Stomach (tissue), 8 donors: ENCODE measurements at regions not wholly inside any gene's neighbourhood (a gene's known extent, or its start where the extent isn't known, plus 50 kb on each side); places are given as distances from the start of the nearest gene placed in this dataset.

ENCODE experiments used
- DNase-seq, 2 donors: peaks; one replicate each; pipeline versions ENCODE4 v3.0.0 to v3.0.0-alpha.2; 2013 to 2019
- H3K27ac ChIP-seq, 5 donors: fragments of 200-600 bp in 4 of 5; sonication (generic) in 4 of 5; one replicate each; pipeline ENCODE4 v1.5.1; 2013 to 2019; ENCODE audit warnings: mild to moderate bottlenecking in 1 of 5, moderate library complexity in 1 of 5
- H3K27me3 ChIP-seq, 3 donors: fragments of 200-600 bp; sonication (generic); one replicate each; pipeline ENCODE4 v1.5.1; 2017 to 2019; ENCODE audit warnings: mixed run types in 1 of 3
- H3K36me3 ChIP-seq, 4 donors: fragments of 200-600 bp; sonication (generic); 1 replicate in 3 of 4; 2 replicates in 1 of 4; pipeline ENCODE4 v1.5.1; 2016 to 2019
- H3K4me1 ChIP-seq, 4 donors: fragments of 200-600 bp; sonication (generic); one replicate each; pipeline ENCODE4 v1.5.1; 2016 to 2019
- H3K4me3 ChIP-seq, 4 donors: fragments of 200-600 bp; sonication (generic) in 3 of 4; one replicate each; pipeline ENCODE4 v1.5.1; 2016 to 2019; ENCODE audit warnings: mild to moderate bottlenecking in 1 of 4
- H3K9me3 ChIP-seq, 4 donors: fragments of 200-600 bp; sonication (generic); one replicate each; pipeline ENCODE4 v1.5.1; 2016 to 2019
- CTCF ChIP-seq, 7 experiments: fragments of 450-650 bp in 4 of 7; fragments of 200-600 bp in 3 of 7; sonication (generic) in 3 of 7; IDR thresholded peaks; one replicate each; pipeline ENCODE4 v1.5.1; 2016 to 2019; ENCODE audit warnings: antibody characterized with exemption in 7 of 7, control low read depth in 2 of 7, mild to moderate bottlenecking in 1 of 7
- EP300 ChIP-seq: sonication (generic); formaldehyde crosslinking; IDR thresholded peaks from one replicate; pipeline ENCODE4 v1.6.1; 2017; ENCODE audit warnings: antibody characterized with exemption
- POLR2A ChIP-seq, 4 donors: fragments of 450-650 bp; IDR thresholded peaks; one replicate each; pipeline ENCODE4 v1.6.1; 2016; ENCODE audit warnings: antibody characterized with exemption in 4 of 4, control low read depth in 2 of 4, mild to moderate bottlenecking in 1 of 4, moderate library complexity in 1 of 4
- POLR2AphosphoS5 ChIP-seq, 3 donors: sonication (generic); formaldehyde crosslinking; IDR thresholded peaks; one replicate each; pipeline ENCODE4 v1.6.1; 2016; ENCODE audit warnings: antibody characterized with exemption in 3 of 3
- WGBS, 5 donors: extraction: QIAGEN DNeasy Blood & Tissue Kit in 3 of 5; methylation state at CpG; one replicate each; pipeline versions ENCODE4 v1.1.5 to v1.1.7; 2013 to 2018; 5-methylcytosine and 5-hydroxymethylcytosine counted together
- intact Hi-C: fragments of 100-400 bp; cut with DNase I; formaldehyde crosslinking; loops from one replicate; pipeline ENCODE4 v1.15.1; 2023; ENCODE audit warnings: low total_unique reads
- donor health status: healthy with polysubstance abuse.
- donor health status: Bipolar disorder and iron deficiency.
- donor health status: healthy.

GRCh38 chr3:177681156-177681555 lies 483.9 kb upstream of the TBL1XR1 start:
- H3K36me3 ChIP-seq: no peaks in the 10 kb centered on the region
- no peak overlapping the region for H3K27ac ChIP-seq
- DNase-seq: no peak
- H3K4me3 ChIP-seq: no peak overlapping the region
- intact Hi-C loops: no loop called here
- TF ChIP-seq EP300: no peak
- TF ChIP-seq POLR2AphosphoS5 (IDR thresholded peaks at IDR 0.05): no peak
- no peak for TF ChIP-seq POLR2A (IDR thresholded peaks at IDR 0.05)
- H3K27me3 ChIP-seq: no peaks in the 10 kb centered on the region
- H3K9me3 ChIP-seq: no peaks in the 10 kb centered on the region
- peaks cover 0 to 24% (median 11%) of the 10 kb centered on the region in 4 donors for H3K4me1 ChIP-seq

GRCh38 chr3:177681852-177682251 lies 484.6 kb upstream of the TBL1XR1 start:
- TF ChIP-seq EP300 (no peak), POLR2AphosphoS5 (IDR thresholded peaks at IDR 0.05) (no peak), CTCF (IDR thresholded peaks at IDR 0.05) (no peak), POLR2A (IDR thresholded peaks at IDR 0.05) (no peak)
- no peaks in the 10 kb centered on the region for H3K27me3 ChIP-seq
- H3K9me3 ChIP-seq: no peaks in the 10 kb centered on the region
- intact Hi-C loops: no loop called here
- no peak overlapping the region for H3K27ac ChIP-seq
- DNase-seq: no peak
- no peaks in the 10 kb centered on the region for H3K36me3 ChIP-seq
- 55 to 92% (median 87%) methylated on average over 2 of the region's 2 CpGs for WGBS, 5 donors
- no peak overlapping the region for H3K4me3 ChIP-seq
- peaks cover 0 to 17% (median 8%) of the 10 kb centered on the region in 4 donors for H3K4me1 ChIP-seq

- Histone ChIP-seq H3K9me3 (no peaks in the 10 kb centered on the region), H3K27ac (no peak overlapping the region)
- WGBS, 5 donors: 72 to 85% (median 77%) methylated on average over 3 of the region's 3 CpGs
Observed at GRCh38 chr3:177683586-177683985, 486.3 kb upstream of the TBL1XR1 start.

GRCh38 chr3:177686671-177687070 lies 489.4 kb upstream of the TBL1XR1 start:
- Histone ChIP-seq H3K9me3 (no peaks in the 10 kb centered on the region), H3K4me3 (no peak overlapping the region), H3K36me3 (no peaks in the 10 kb centered on the region), H3K27ac (no peak overlapping the region), H3K4me1 (peaks cover 0 to 10% (median 0%) of the 10 kb centered on the region in 4 donors), H3K27me3 (no peaks in the 10 kb centered on the region)
- intact Hi-C loops: no loop called here
- TF ChIP-seq POLR2A (IDR thresholded peaks at IDR 0.05): no peak
- no peak for TF ChIP-seq CTCF (IDR thresholded peaks at IDR 0.05)
- no peak for TF ChIP-seq POLR2AphosphoS5 (IDR thresholded peaks at IDR 0.05)
- TF ChIP-seq EP300: no peak
- WGBS, 5 donors: 90 to 96% (median 93%) methylated on average over 8 of the region's 8 CpGs
- no peak for DNase-seq

More at GRCh38 chr3:177683586-177683985, 486.3 kb upstream of the TBL1XR1 start:
- no peak for TF ChIP-seq CTCF (IDR thresholded peaks at IDR 0.05)
- no peak for TF ChIP-seq POLR2A (IDR thresholded peaks at IDR 0.05)
- TF ChIP-seq POLR2AphosphoS5 (IDR thresholded peaks at IDR 0.05): no peak
- TF ChIP-seq EP300: no peak
- DNase-seq: no peak
- intact Hi-C loops: no loop called here
- H3K27me3 ChIP-seq: no peaks in the 10 kb centered on the region
- no peaks in the 10 kb centered on the region for H3K36me3 ChIP-seq
- H3K4me3 ChIP-seq: no peak overlapping the region
- peaks cover 0 to 11% (median 5%) of the 10 kb centered on the region in 4 donors for H3K4me1 ChIP-seq

- Histone ChIP-seq H3K4me3 (no peak overlapping the region), H3K36me3 (no peaks in the 10 kb centered on the region), H3K27ac (no peak overlapping the region), H3K27me3 (no peaks in the 10 kb centered on the region), H3K4me1 (peaks cover 0 to 7% (median 0%) of the 10 kb centered on the region in 4 donors), H3K9me3 (no peaks in the 10 kb centered on the region)
- 83 to 93% (median 89%) methylated on average over 4 of the region's 4 CpGs for WGBS, 5 donors
- intact Hi-C loops: no loop called here
- TF ChIP-seq EP300: no peak
- no peak for TF ChIP-seq POLR2A (IDR thresholded peaks at IDR 0.05)
- TF ChIP-seq CTCF (IDR thresholded peaks at IDR 0.05): no peak
- TF ChIP-seq POLR2AphosphoS5 (IDR thresholded peaks at IDR 0.05): no peak
- DNase-seq: no peak
Observed at GRCh38 chr3:177687291-177687690, 490.0 kb upstream of the TBL1XR1 start.
